ENCODE measurements at regions not wholly inside any gene's neighbourhood (a gene's known extent, or its start where the extent isn't known, plus 50 kb on each side); places are given as distances from the start of the nearest gene placed in this dataset.
"Not testable (repeated sequence)": the region's sequence is repeated elsewhere in the genome, so short reads cannot be mapped to it uniquely, and the experiment has no call there.

GRCh38 chr13:53301449-53301848, 272.8 kb downstream of the OLFM4 start:
- no peak for FAIRE-seq

GRCh38 chr13:53305419-53305818, 276.8 kb downstream of the OLFM4 start:
- FAIRE-seq = not testable (repeated sequence)

- FAIRE-seq = no peak
These were observed 282.2 kb downstream of the OLFM4 start for GRCh38 chr13:53310786-53311185.

GRCh38 chr13:53311561-53311960, 282.9 kb downstream of the OLFM4 start:
- no peak for FAIRE-seq

GRCh38 chr13:53321296-53321801, 292.7 kb downstream of the OLFM4 start:
- FAIRE-seq = no peak

- no peak for FAIRE-seq
These were observed 296.0 kb downstream of the OLFM4 start for GRCh38 chr13:53324656-53325055.

- no peak for FAIRE-seq
These were observed 298.1 kb downstream of the OLFM4 start for GRCh38 chr13:53326716-53327115.

GRCh38 chr13:53327680-53328315, 299.2 kb downstream of the OLFM4 start:
- no peak for FAIRE-seq

- no peak for FAIRE-seq
These were observed 308.0 kb downstream of the OLFM4 start for GRCh38 chr13:53336441-53337160.

GRCh38 chr13:53338760-53339159, 310.1 kb downstream of the OLFM4 start:
- no peak for FAIRE-seq

GRCh38 chr13:53340505-53341143, 312.0 kb downstream of the OLFM4 start:
- FAIRE-seq = no peak

GRCh38 chr13:53341144-53341510, 312.5 kb downstream of the OLFM4 start:
- FAIRE-seq = no peak

- FAIRE-seq = no peak
These were observed 314.2 kb downstream of the OLFM4 start for GRCh38 chr13:53342623-53343360.

- FAIRE-seq = no peak
These were observed 314.7 kb downstream of the OLFM4 start for GRCh38 chr13:53343361-53343744.

- FAIRE-seq = no peak
These were observed 322.4 kb downstream of the OLFM4 start for GRCh38 chr13:53351021-53351420.

- no peak for FAIRE-seq
These were observed 329.0 kb downstream of the OLFM4 start for GRCh38 chr13:53357582-53357981.

- no peak for FAIRE-seq
These were observed 340.3 kb downstream of the OLFM4 start for GRCh38 chr13:53368948-53369347.

GRCh38 chr13:53379485-53379884, 350.9 kb downstream of the OLFM4 start:
- FAIRE-seq = no peak

- no peak for FAIRE-seq
These were observed 353.4 kb downstream of the OLFM4 start for GRCh38 chr13:53382008-53382407.

GRCh38 chr13:53398051-53398450, 369.4 kb downstream of the OLFM4 start:
- no peak for FAIRE-seq

GRCh38 chr13:53405616-53406015, 377.0 kb downstream of the OLFM4 start:
- FAIRE-seq = no peak

GRCh38 chr13:53408306-53408705, 379.7 kb downstream of the OLFM4 start:
- FAIRE-seq = no peak

GRCh38 chr13:53408847-53409568, 380.4 kb downstream of the OLFM4 start:
- FAIRE-seq = no peak
